ENCODE measurements at regions not wholly inside any gene's neighbourhood (a gene's known extent, or its start where the extent isn't known, plus 50 kb on each side); places are given as distances from the start of the nearest gene placed in this dataset.
A peak's percentile ranks its signal among the peaks of the same experiment; 100 is the strongest.

GRCh38 chr5:159385536-159385935 lies 55.2 kb upstream of the IL12B start:
- DNase-seq, result no peak

- DNase-seq, result no peak
These were observed 55.9 kb upstream of the IL12B start for GRCh38 chr5:159386028-159386711.

- no peak for DNase-seq
These were observed 62.6 kb upstream of the IL12B start for GRCh38 chr5:159392871-159393270.

- DNase-seq, result peak; percentile 58
These were observed 63.6 kb upstream of the IL12B start for GRCh38 chr5:159393854-159394274.

- DNase-seq, result no peak
These were observed 64.9 kb upstream of the IL12B start for GRCh38 chr5:159395202-159395601.

GRCh38 chr5:159398936-159399335 lies 68.6 kb upstream of the IL12B start:
- no peak for DNase-seq

GRCh38 chr5:159400476-159400875 lies 70.2 kb upstream of the IL12B start:
- peak; percentile 64 for DNase-seq

GRCh38 chr5:159402311-159402710 lies 72.0 kb upstream of the IL12B start:
- DNase-seq, result peak; percentile 38

- no peak for DNase-seq
These were observed 72.6 kb upstream of the IL12B start for GRCh38 chr5:159402856-159403255.

- DNase-seq, result peak; percentile 58
These were observed 73.8 kb upstream of the IL12B start for GRCh38 chr5:159403906-159404681.

GRCh38 chr5:159405611-159406031 lies 75.3 kb upstream of the IL12B start:
- no peak for DNase-seq

- DNase-seq, result no peak
These were observed 76.3 kb upstream of the IL12B start for GRCh38 chr5:159406571-159406970.

GRCh38 chr5:159409801-159410200 lies 79.5 kb upstream of the IL12B start:
- no peak for DNase-seq

GRCh38 chr5:159410480-159410879 lies 80.2 kb upstream of the IL12B start:
- no peak for DNase-seq

- DNase-seq, result peak; percentile 83
These were observed 80.8 kb upstream of the IL12B start for GRCh38 chr5:159411115-159411514.

- no peak for DNase-seq
These were observed 82.2 kb upstream of the IL12B start for GRCh38 chr5:159412284-159413046.

- DNase-seq, result no peak
These were observed 83.7 kb upstream of the IL12B start for GRCh38 chr5:159414021-159414420.

- peak; percentile 70 for DNase-seq
These were observed 85.1 kb upstream of the IL12B start for GRCh38 chr5:159415301-159415937.

GRCh38 chr5:159416438-159416837 lies 86.2 kb upstream of the IL12B start:
- no peak for DNase-seq

- no peak for DNase-seq
These were observed 86.9 kb upstream of the IL12B start for GRCh38 chr5:159417170-159417569.

- DNase-seq, result peak; percentile 5
These were observed 89.3 kb upstream of the IL12B start for GRCh38 chr5:159419576-159419975.

GRCh38 chr5:159420940-159421339 lies 90.7 kb upstream of the IL12B start:
- no peak for DNase-seq

GRCh38 chr5:159422361-159422760 lies 92.1 kb upstream of the IL12B start:
- no peak for DNase-seq
